Upper lobe of right lung (tissue), 1 donor: ENCODE measurements at regions not wholly inside any gene's neighbourhood (a gene's known extent, or its start where the extent isn't known, plus 50 kb on each side); places are given as distances from the start of the nearest gene placed in this dataset.

Experiments
- ATAC-seq: fragments of 200-7000 bp; cut with Tn5 transposase; one replicate; pipeline ENCODE4 v1.9.1; 2020; ENCODE audit warnings: mild to moderate bottlenecking, moderate library complexity
- DNase-seq: peaks from one replicate; pipeline ENCODE4 v3.0.0-alpha.2; 2020
- H3K27ac ChIP-seq: fragments of 200-600 bp; one replicate; pipeline ENCODE4 v1.8.0; 2022
- H3K27me3 ChIP-seq: fragments of 200-600 bp; one replicate; pipeline ENCODE4 v1.8.0; 2022; ENCODE audit warnings: mild to moderate bottlenecking
- H3K36me3 ChIP-seq: fragments of 200-600 bp; one replicate; pipeline ENCODE4 v1.8.0; 2022
- H3K4me1 ChIP-seq: fragments of 200-600 bp; one replicate; pipeline ENCODE4 v1.8.0; 2022
- H3K4me3 ChIP-seq: fragments of 200-600 bp; one replicate; pipeline ENCODE4 v1.8.0; 2022; ENCODE audit warnings: mild to moderate bottlenecking
- H3K9me3 ChIP-seq: fragments of 200-600 bp; one replicate; pipeline ENCODE4 v1.8.0; 2022
- CTCF ChIP-seq: fragments of 200-600 bp; IDR thresholded peaks from one replicate; pipeline ENCODE4 v1.8.0; 2022; ENCODE audit warnings: antibody characterized with exemption
- intact Hi-C: fragments of 100-400 bp; cut with DNase I; formaldehyde crosslinking; loops from one replicate; pipeline ENCODE4 v1.11.0; 2022
- donor health status: DM: no; HTN: yes; CAD: no; lungs with severe emphysema.

GRCh38 chr1:90544356-90544755, 172.7 kb downstream of the BARHL2 start:
- Histone ChIP-seq H3K9me3 (no peaks in the 10 kb centered on the region), H3K27ac (no peak overlapping the region), H3K4me1 (no peaks in the 10 kb centered on the region), H3K36me3 (no peaks in the 10 kb centered on the region), H3K27me3 (no peaks in the 10 kb centered on the region), H3K4me3 (no peak overlapping the region)
- intact Hi-C loops: no loop called here
- TF ChIP-seq CTCF: no peak
- ATAC-seq (no peak), DNase-seq (no peak)

- no peaks in the 10 kb centered on the region for H3K4me1 ChIP-seq
- no peaks in the 10 kb centered on the region for H3K9me3 ChIP-seq
- intact Hi-C loops: no loop called here
- no peaks in the 10 kb centered on the region for H3K27me3 ChIP-seq
- no peak for TF ChIP-seq CTCF
- DNase-seq (no peak), ATAC-seq (no peak)
- H3K4me3 ChIP-seq: no peak overlapping the region
- H3K27ac ChIP-seq: no peak overlapping the region
- H3K36me3 ChIP-seq: no peaks in the 10 kb centered on the region
Measured at GRCh38 chr1:90537606-90538362, 179.3 kb downstream of the BARHL2 start.

- DNase-seq (no peak), ATAC-seq (no peak)
- Histone ChIP-seq H3K9me3 (no peaks in the 10 kb centered on the region), H3K4me1 (no peaks in the 10 kb centered on the region), H3K27ac (no peak overlapping the region), H3K36me3 (no peaks in the 10 kb centered on the region), H3K4me3 (no peak overlapping the region), H3K27me3 (no peaks in the 10 kb centered on the region)
- intact Hi-C loops: no loop called here
- TF ChIP-seq CTCF: no peak
Measured at GRCh38 chr1:90534663-90535295, 182.3 kb downstream of the BARHL2 start.

GRCh38 chr1:90534116-90534515, 183.0 kb downstream of the BARHL2 start:
- H3K27ac ChIP-seq: no peak overlapping the region
- no peaks in the 10 kb centered on the region for H3K9me3 ChIP-seq
- no peak for TF ChIP-seq CTCF
- DNase-seq: no peak
- intact Hi-C loops: no loop called here
- no peaks in the 10 kb centered on the region for H3K27me3 ChIP-seq
- no peaks in the 10 kb centered on the region for H3K4me1 ChIP-seq
- no peak overlapping the region for H3K4me3 ChIP-seq
- H3K36me3 ChIP-seq: no peaks in the 10 kb centered on the region
- ATAC-seq: no peak

GRCh38 chr1:90526954-90527353, 190.1 kb downstream of the BARHL2 start:
- no peaks in the 10 kb centered on the region for H3K36me3 ChIP-seq
- H3K27me3 ChIP-seq: no peaks in the 10 kb centered on the region
- intact Hi-C loops: no loop called here
- H3K27ac ChIP-seq: no peak overlapping the region
- DNase-seq (no peak), ATAC-seq (no peak)
- H3K4me1 ChIP-seq: no peaks in the 10 kb centered on the region
- no peak for TF ChIP-seq CTCF
- no peaks in the 10 kb centered on the region for H3K9me3 ChIP-seq
- no peak overlapping the region for H3K4me3 ChIP-seq
